ENCODE measurements at regions not wholly inside any gene's neighbourhood (a gene's known extent, or its start where the extent isn't known, plus 50 kb on each side); places are given as distances from the start of the nearest gene placed in this dataset.

DNA sequence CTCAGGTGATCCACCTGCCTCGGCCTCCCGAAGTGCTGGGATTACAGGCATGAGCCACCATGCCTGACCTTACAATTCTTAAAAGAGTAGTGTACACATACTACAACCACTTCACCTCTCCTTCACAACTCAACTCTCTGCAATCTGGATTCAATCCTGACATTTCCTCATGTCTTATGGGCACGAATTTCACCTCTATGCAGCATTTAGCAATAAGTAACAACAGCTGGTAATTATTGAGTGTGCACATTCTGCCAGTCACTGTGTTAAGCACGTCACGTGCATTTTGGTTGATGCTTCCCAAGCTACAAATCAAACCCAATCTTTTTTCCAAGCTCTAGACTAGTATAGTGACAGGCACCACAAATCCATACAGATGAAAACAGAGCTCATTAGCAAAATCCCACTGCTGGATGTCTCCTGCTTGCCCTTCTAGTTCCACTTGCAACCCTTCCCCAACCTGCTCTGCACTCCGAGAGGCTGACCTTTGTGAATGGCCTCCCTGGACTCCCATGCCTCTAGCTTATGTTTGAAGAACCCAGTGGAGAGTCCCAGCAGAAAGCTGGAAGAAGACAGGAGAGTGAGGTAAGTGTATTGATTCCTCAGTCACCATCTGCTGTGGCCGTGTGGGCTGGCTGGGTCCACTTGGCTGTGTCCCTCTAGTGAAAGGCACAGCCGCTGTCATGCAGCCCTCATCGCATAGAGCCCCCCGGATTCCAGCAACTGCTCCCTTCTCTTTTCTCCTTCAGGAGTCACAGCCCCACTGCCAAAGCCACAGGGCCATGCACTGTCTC is 176.5 kb downstream of the MEX3B start:
- no peaks in the 10 kb centered on the region for H3K4me1 ChIP-seq (ENCODE audit: low read depth, poor library complexity, severe bottlenecking)
- H3K4me3 ChIP-seq (IDR thresholded peaks at IDR 0.05; ENCODE audit: insufficient read depth, low read depth, low read length): no peak overlapping the region
- no peaks in the 10 kb centered on the region for H3K79me2 ChIP-seq (ENCODE audit: insufficient read depth, low read depth)
- no peak overlapping the region for H3K27ac ChIP-seq
- TF ChIP-seq, protein P1, sequence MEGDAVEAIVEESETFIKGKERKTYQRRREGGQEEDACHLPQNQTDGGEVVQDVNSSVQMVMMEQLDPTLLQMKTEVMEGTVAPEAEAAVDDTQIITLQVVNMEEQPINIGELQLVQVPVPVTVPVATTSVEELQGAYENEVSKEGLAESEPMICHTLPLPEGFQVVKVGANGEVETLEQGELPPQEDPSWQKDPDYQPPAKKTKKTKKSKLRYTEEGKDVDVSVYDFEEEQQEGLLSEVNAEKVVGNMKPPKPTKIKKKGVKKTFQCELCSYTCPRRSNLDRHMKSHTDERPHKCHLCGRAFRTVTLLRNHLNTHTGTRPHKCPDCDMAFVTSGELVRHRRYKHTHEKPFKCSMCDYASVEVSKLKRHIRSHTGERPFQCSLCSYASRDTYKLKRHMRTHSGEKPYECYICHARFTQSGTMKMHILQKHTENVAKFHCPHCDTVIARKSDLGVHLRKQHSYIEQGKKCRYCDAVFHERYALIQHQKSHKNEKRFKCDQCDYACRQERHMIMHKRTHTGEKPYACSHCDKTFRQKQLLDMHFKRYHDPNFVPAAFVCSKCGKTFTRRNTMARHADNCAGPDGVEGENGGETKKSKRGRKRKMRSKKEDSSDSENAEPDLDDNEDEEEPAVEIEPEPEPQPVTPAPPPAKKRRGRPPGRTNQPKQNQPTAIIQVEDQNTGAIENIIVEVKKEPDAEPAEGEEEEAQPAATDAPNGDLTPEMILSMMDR (conservative IDR thresholded peaks at IDR 0.05; ENCODE audit: low read depth, low read length): no peak
- H2AFZ ChIP-seq (ENCODE audit: low read depth): no peak overlapping the region
- H4K20me1 ChIP-seq (ENCODE audit: insufficient read depth): no peaks in the 10 kb centered on the region
- H3K36me3 ChIP-seq (ENCODE audit: insufficient read depth): no peaks in the 10 kb centered on the region
- no peaks in the 10 kb centered on the region for H3K27me3 ChIP-seq (ENCODE audit: insufficient read depth, low read depth)
- H3K4me2 ChIP-seq: no peak overlapping the region
- no peak overlapping the region for H3K9ac ChIP-seq

DNA sequence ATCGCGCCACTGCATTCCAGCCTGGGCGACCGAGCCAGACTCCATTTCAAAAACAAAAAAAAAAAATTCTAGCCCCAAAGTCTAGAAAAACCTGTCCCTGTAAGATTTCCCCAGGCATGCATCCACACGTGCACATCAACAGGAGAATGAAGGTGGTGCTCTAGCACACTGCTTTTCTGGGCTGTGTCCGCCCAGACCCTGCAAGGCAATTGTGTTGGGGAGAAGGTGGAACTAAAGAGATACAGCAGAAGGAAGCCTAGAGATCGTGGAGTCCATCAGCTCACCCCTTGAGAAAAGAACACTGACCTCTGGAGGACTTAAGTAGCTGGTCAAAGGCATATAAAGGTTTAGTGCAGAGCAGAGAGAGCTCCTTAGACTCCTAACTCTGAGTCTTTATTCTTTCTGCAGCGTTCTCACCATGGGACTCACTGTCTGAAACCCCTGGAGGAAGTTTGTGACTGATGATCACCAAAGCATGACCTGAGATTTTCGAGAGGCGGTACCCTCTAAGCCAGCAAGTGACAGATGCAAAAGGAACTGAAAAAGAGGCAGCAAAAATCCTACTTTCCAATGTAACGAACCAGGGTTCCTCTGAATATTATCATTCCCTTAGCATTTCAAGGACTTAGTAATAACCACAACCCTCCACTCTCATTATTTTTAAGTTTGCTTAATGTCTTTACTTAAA is 179.8 kb downstream of the MEX3B start:
- TF ChIP-seq, protein P1 (conservative IDR thresholded peaks at IDR 0.05; ENCODE audit: low read depth, low read length): no peak
- H3K4me1 ChIP-seq (ENCODE audit: low read depth, poor library complexity, severe bottlenecking): no peaks in the 10 kb centered on the region
- no peak overlapping the region for H3K9ac ChIP-seq

GRCh38 chr15:81863162-81863561 is 182.7 kb downstream of the MEX3B start:
- Histone ChIP-seq H3K36me3 (ENCODE audit: insufficient read depth) (no peaks in the 10 kb centered on the region), H3K4me3 (IDR thresholded peaks at IDR 0.05; ENCODE audit: insufficient read depth, low read depth, low read length) (no peak overlapping the region), H3K4me2 (no peak overlapping the region), H3K4me1 (ENCODE audit: low read depth, poor library complexity, severe bottlenecking) (no peaks in the 10 kb centered on the region), H3K9ac (no peak overlapping the region), H3K27ac (no peak overlapping the region), H3K27me3 (ENCODE audit: insufficient read depth, low read depth) (no peaks in the 10 kb centered on the region), H3K79me2 (ENCODE audit: insufficient read depth, low read depth) (no peaks in the 10 kb centered on the region), H4K20me1 (ENCODE audit: insufficient read depth) (no peaks in the 10 kb centered on the region), H2AFZ (ENCODE audit: low read depth) (no peak overlapping the region)
- TF ChIP-seq, protein P1 (conservative IDR thresholded peaks at IDR 0.05; ENCODE audit: low read depth, low read length): no peak

More for the DNA sequence above, 179.8 kb downstream of the MEX3B start:
- Histone ChIP-seq H3K36me3 (ENCODE audit: insufficient read depth) (no peaks in the 10 kb centered on the region), H3K79me2 (ENCODE audit: insufficient read depth, low read depth) (no peaks in the 10 kb centered on the region), H4K20me1 (ENCODE audit: insufficient read depth) (no peaks in the 10 kb centered on the region), H3K27me3 (ENCODE audit: insufficient read depth, low read depth) (no peaks in the 10 kb centered on the region), H3K4me3 (IDR thresholded peaks at IDR 0.05; ENCODE audit: insufficient read depth, low read depth, low read length) (no peak overlapping the region), H2AFZ (ENCODE audit: low read depth) (no peak overlapping the region), H3K4me2 (no peak overlapping the region), H3K27ac (no peak overlapping the region)

DNA sequence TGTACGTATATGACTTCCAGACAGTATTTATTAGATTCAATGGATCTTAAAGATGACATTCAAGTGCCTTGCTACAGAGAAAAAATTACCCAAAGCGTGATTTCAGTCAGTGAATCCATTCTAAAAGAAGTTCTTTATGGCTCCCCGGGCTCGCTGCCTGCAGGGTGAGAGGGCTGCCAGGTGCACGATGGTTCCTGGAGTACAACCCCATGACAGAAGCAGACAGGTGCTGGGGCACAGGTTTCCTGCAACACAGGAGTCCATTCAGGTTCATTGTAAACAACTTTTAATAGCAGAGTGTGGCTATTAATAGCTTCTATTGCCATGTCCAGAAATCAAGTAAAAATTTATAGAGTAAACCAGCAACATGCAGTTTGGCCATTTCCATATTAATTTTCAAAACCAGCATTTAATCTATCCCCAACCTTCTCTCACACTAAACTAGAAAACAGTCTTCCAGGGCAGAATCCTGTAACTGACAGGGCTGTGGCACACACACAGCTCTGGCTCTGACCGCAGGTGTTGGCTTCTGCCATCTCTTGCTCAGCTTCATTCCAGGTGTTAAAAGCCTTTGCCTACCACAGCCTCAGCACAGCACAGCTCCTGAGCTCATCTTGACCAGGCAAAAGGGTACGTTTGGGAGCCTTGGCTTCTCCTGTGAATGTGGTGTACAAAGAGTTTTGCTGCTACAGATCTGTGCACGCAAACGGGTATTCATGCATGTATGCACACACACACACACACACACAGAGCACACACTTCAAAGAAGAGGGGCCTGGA is 185.9 kb downstream of the MEX3B start:
- Histone ChIP-seq H3K9ac (no peak overlapping the region), H4K20me1 (ENCODE audit: insufficient read depth) (no peaks in the 10 kb centered on the region), H3K36me3 (ENCODE audit: insufficient read depth) (no peaks in the 10 kb centered on the region), H3K27me3 (ENCODE audit: insufficient read depth, low read depth) (no peaks in the 10 kb centered on the region), H3K4me2 (no peak overlapping the region), H3K79me2 (ENCODE audit: insufficient read depth, low read depth) (no peaks in the 10 kb centered on the region), H3K4me1 (ENCODE audit: low read depth, poor library complexity, severe bottlenecking) (no peaks in the 10 kb centered on the region), H3K4me3 (IDR thresholded peaks at IDR 0.05; ENCODE audit: insufficient read depth, low read depth, low read length) (no peak overlapping the region), H2AFZ (ENCODE audit: low read depth) (no peak overlapping the region), H3K27ac (no peak overlapping the region)
- TF ChIP-seq, protein P1 (conservative IDR thresholded peaks at IDR 0.05; ENCODE audit: low read depth, low read length): no peak

Data from KMS-11 (cell line).